Mesothelial cell of epicardium (in vitro differentiated cells): ENCODE measurements at regions not wholly inside any gene's neighbourhood (a gene's known extent, or its start where the extent isn't known, plus 50 kb on each side); places are given as distances from the start of the nearest gene placed in this dataset.

ENCODE experiments used
- DNase-seq, 2 experiments: peaks; one replicate each; pipeline ENCODE4 v3.0.0; 2021; ENCODE audit warnings: low spot score in 2 of 2; ENCODE audit not compliant: unreplicated experiment in 2 of 2
- H3K27ac Mint-ChIP-seq: 2 replicates; pipeline ENCODE4 v1.8.0; 2021; ENCODE audit warnings: mixed read lengths
- H3K27me3 Mint-ChIP-seq: 2 replicates; pipeline ENCODE4 v1.8.0; 2021; ENCODE audit warnings: low read depth, mixed read lengths
- H3K36me3 Mint-ChIP-seq: 2 replicates; pipeline ENCODE4 v1.8.0; 2021; ENCODE audit warnings: mixed read lengths
- H3K4me1 Mint-ChIP-seq: 2 replicates; pipeline ENCODE4 v1.8.0; 2021; ENCODE audit warnings: mixed read lengths
- H3K4me3 Mint-ChIP-seq: 2 replicates; pipeline ENCODE4 v1.8.0; 2021; ENCODE audit warnings: mild to moderate bottlenecking, moderate library complexity, mixed read lengths
- H3K9me3 Mint-ChIP-seq: 2 replicates; pipeline ENCODE4 v1.8.0; 2021; ENCODE audit warnings: mixed read lengths
- TF ChIP-seq, protein P1 (sequence below): fragments of 200-600 bp; sonication (generic); IDR thresholded peaks from one replicate; pipeline ENCODE4 v1.5.0; 2021; ENCODE audit warnings: antibody characterized with exemption; ENCODE audit not compliant: unreplicated experiment

DNA sequence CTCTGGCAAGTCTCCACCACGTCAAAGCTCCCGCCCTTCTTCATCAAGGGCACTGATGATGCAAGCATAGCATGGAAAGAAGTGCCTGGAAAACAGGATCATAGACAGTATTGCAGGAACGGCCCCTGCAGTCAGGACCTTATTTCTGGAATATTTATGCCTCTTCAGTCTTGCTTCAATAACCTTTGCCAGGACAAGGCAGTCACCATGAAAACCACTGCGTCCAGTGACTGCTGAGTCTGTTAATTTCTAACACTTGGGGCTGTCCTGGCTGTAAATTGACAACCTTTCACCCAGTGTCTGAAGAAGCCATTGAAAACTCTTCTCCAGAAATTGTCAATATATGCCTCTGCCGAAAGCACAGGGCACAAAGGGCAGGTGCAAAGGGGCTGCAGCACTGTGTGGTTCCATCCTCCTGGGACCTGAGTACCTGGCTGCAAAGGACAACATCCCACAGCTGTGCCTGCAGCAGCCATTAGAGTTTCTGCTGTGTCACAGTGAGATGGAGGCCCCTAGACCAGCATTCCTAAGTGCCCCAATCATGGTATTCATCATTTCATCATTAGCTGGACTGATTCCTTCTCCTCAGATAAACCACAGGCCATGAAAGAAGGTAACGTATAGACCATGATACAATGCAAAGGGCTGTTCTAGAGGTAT, 819.6 kb downstream of the RNF144A start:
- Mint-ChIP-seq H3K27me3 (no peaks in the 10 kb centered on the region), H3K27ac (no peak overlapping the region), H3K4me1 (no peaks in the 10 kb centered on the region), H3K36me3 (no peaks in the 10 kb centered on the region), H3K4me3 (no peak overlapping the region), H3K9me3 (peaks cover 5% of the 10 kb centered on the region)
- TF ChIP-seq, protein P1, sequence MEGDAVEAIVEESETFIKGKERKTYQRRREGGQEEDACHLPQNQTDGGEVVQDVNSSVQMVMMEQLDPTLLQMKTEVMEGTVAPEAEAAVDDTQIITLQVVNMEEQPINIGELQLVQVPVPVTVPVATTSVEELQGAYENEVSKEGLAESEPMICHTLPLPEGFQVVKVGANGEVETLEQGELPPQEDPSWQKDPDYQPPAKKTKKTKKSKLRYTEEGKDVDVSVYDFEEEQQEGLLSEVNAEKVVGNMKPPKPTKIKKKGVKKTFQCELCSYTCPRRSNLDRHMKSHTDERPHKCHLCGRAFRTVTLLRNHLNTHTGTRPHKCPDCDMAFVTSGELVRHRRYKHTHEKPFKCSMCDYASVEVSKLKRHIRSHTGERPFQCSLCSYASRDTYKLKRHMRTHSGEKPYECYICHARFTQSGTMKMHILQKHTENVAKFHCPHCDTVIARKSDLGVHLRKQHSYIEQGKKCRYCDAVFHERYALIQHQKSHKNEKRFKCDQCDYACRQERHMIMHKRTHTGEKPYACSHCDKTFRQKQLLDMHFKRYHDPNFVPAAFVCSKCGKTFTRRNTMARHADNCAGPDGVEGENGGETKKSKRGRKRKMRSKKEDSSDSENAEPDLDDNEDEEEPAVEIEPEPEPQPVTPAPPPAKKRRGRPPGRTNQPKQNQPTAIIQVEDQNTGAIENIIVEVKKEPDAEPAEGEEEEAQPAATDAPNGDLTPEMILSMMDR = no peak
- no peak for DNase-seq

DNA sequence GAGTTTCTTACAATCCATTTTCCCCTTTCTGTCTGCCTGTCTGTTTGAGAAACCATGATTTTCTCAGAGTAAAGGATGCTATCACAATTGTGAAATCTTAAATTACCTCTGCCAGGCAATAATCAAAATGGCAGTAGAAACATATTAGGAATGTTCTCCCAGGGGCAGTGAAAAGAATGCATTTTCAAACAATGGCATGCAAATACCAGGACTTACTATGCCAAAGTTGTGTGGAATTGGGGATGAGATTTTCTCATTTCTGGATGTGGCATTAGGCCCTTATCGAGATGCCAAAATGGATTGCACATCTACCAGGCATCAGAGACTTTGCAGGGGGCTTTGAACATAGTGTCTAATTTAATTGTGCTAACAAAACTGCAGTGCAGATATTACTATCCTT, 821.4 kb downstream of the RNF144A start:
- no peaks in the 10 kb centered on the region for H3K4me1 Mint-ChIP-seq
- H3K9me3 Mint-ChIP-seq = peaks cover 11% of the 10 kb centered on the region
- no peak overlapping the region for H3K4me3 Mint-ChIP-seq
- no peaks in the 10 kb centered on the region for H3K27me3 Mint-ChIP-seq
- no peak for DNase-seq
- H3K27ac Mint-ChIP-seq = no peak overlapping the region
- TF ChIP-seq, protein P1 = no peak
- no peaks in the 10 kb centered on the region for H3K36me3 Mint-ChIP-seq

DNA sequence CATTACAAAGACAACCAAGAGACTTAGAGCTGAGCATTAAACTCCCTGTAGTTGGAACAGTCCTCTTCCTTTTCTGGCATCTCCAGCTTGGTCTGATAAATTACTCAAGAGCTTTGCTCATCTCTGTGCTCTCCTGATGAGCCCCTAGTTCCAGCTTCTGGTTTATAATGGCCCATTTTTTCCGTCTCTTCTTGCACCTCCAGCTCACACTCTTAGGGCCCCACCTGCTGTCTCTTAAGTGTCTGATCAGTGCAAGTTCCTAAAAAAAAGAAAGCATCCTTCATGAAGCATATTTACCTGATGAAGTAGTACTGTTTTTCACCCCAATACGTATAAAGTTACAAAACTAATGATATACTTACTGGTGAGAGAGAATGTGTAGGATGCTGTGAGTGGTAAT, 822.9 kb downstream of the RNF144A start:
- TF ChIP-seq, protein P1 = no peak
- Mint-ChIP-seq H3K9me3 (peaks cover 16% of the 10 kb centered on the region), H3K4me1 (no peaks in the 10 kb centered on the region), H3K4me3 (no peak overlapping the region), H3K27ac (no peak overlapping the region), H3K36me3 (no peaks in the 10 kb centered on the region), H3K27me3 (no peaks in the 10 kb centered on the region)
- no peak for DNase-seq

DNA sequence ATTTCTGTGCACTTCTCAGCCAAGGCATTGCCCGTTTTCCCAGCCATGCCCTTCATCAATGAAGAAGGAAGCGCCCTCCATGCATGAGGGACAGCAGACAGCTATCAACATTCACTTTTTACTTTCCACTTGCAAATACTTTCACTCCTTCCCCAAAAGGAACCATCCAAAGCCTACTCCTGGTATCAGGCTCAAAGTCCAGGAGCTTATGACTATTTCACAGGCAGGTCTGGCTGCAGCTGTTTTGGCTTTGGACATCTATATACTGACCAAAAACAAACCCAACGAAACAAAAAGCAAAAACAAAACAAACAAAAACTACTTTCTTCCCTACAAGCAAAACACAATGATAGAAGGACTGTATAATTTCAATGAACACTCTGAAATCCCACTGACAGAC, 825.1 kb downstream of the RNF144A start:
- Mint-ChIP-seq H3K4me1 (no peaks in the 10 kb centered on the region), H3K9me3 (peaks cover 16% of the 10 kb centered on the region), H3K36me3 (no peaks in the 10 kb centered on the region), H3K4me3 (no peak overlapping the region), H3K27ac (no peak overlapping the region), H3K27me3 (no peaks in the 10 kb centered on the region)
- DNase-seq = no peak
- TF ChIP-seq, protein P1 = no peak

DNA sequence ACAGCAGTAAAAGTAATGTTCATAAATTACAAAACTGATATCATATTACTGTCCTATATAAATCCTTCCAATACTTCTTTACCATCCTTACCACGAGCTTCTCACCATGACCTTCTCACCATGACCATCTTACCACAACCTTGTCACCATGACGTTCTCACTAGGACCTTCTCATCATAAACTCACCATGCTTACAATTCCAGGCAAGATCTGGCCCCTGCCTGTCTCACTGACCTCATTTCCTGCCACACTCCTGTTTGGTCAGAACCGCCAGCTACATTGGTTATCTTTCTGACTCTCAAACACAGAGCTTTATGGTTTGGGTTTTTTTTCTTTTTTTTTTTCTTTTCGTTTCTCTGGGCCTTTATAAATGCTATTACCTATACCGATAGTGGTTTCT, 827.6 kb downstream of the RNF144A start:
- DNase-seq = no peak
- H3K4me1 Mint-ChIP-seq = peaks cover under 1% of the 10 kb centered on the region
- H3K9me3 Mint-ChIP-seq = peaks cover 16% of the 10 kb centered on the region
- no peak overlapping the region for H3K4me3 Mint-ChIP-seq
- TF ChIP-seq, protein P1 = no peak
- H3K27ac Mint-ChIP-seq = no peak overlapping the region
- H3K27me3 Mint-ChIP-seq = no peaks in the 10 kb centered on the region
- H3K36me3 Mint-ChIP-seq = no peaks in the 10 kb centered on the region

DNA sequence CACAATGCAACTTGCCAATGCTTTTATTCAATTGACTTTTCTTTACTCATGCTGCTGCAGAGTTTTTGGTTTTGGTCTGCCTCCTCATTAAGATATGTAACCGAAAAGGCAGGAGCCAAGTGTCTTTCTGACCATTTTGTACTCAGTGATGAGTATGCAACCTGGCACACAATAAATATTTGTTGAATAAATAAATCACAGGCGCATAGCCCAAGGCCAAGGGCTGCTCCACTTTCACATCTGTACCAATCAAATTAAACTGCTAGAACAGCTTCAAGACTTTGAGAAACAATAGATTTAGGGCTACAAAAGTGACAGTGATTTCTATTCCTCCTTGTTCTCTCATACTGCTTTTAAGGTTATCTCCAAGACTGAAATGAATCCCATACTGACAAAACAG, 828.2 kb downstream of the RNF144A start:
- TF ChIP-seq, protein P1 = no peak
- Mint-ChIP-seq H3K9me3 (peaks cover 16% of the 10 kb centered on the region), H3K27me3 (no peaks in the 10 kb centered on the region), H3K4me3 (no peak overlapping the region), H3K36me3 (no peaks in the 10 kb centered on the region), H3K27ac (no peak overlapping the region), H3K4me1 (peaks cover 2% of the 10 kb centered on the region)
- no peak for DNase-seq
